ENCODE measurements at regions not wholly inside any gene's neighbourhood (a gene's known extent, or its start where the extent isn't known, plus 50 kb on each side); places are given as distances from the start of the nearest gene placed in this dataset.

DNA sequence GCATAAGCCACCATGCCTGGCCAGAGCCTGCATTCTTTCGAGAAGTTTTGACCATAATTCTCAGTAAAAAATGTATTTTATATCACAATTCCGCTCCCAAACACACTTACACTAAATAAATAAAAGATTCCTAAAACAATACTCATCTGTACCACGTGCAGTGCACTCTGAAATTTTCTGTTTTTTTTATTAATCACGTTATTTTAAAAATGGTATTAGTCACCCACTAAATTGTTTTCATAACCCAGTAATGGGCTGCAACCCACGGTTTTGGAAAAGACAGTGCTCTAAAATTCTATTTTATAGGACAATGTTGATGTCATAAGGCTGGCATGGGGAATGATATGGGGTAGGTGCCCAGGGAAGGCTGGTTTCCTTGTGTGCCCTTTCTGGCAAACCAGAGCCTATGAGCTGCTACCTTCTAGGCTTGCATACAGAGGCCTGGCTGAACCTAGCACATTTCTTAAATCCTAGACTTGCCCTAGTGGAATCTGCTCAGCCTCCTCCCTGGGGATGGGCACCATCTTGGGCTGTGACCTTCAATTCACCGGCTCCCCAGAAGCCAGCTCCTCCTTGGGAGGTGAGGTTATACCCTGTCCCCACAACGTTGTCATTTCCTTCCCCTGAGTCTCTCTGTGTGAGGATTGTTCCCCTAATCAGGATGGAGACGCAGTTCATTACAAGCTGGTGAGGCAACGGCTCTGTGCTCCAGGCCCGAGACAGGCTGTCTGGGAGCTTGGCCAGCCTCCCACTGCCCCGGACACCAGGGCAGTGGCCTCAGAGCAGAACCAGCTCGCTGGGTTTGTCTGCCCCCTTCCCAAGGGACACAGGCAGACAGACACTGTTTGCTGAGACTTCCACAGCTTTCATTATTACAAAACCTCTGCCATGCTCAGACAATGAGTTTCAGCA, 116.5 kb upstream of the NAV2 start:
- no peak overlapping the region for H3K27ac ChIP-seq
- H3K4me3 ChIP-seq: no peak overlapping the region
- no peaks in the 10 kb centered on the region for H3K9me3 ChIP-seq (ENCODE audit: low read depth, low read length)
- DNase-seq (ENCODE audit: low read depth, low spot score): no peak
- no peaks in the 10 kb centered on the region for H3K36me3 ChIP-seq (ENCODE audit: insufficient read depth, low read length)
- H3K9ac ChIP-seq (ENCODE audit: insufficient read length): no peak overlapping the region
- TF ChIP-seq FOXP2 (optimal IDR thresholded peaks at IDR 0.05; ENCODE audit: control extremely low read depth, extremely low read length, insufficient read depth) (no peak), POLR2AphosphoS5 (IDR thresholded peaks at IDR 0.05; ENCODE audit: borderline replicate concordance, low read depth, low read length) (no peak), EZH2 (IDR thresholded peaks at IDR 0.05) (no peak)

DNA sequence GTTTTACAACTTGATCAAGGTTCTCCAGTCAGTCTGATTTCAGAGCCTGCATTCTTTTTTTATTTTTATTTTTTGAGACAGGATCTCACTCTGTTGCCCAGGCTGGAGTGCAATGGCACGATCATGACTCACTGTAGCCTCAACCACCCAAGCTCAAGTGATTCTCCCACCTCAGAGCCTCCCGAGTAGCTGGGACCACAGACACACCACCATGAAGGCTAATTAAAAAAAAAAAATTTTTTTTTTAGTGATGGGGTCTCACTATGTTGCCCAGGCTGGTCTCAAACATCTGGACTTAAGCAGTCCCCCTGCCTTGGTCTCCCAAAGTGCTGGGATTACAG, 117.2 kb upstream of the NAV2 start:
- Histone ChIP-seq H3K9me3 (ENCODE audit: low read depth, low read length) (no peaks in the 10 kb centered on the region), H3K4me3 (no peak overlapping the region), H3K9ac (ENCODE audit: insufficient read length) (no peak overlapping the region), H3K27ac (no peak overlapping the region), H3K36me3 (ENCODE audit: insufficient read depth, low read length) (no peaks in the 10 kb centered on the region)
- no peak for DNase-seq (ENCODE audit: low read depth, low spot score)
- TF ChIP-seq EZH2 (IDR thresholded peaks at IDR 0.05) (no peak), FOXP2 (optimal IDR thresholded peaks at IDR 0.05; ENCODE audit: control extremely low read depth, extremely low read length, insufficient read depth) (no peak), POLR2AphosphoS5 (IDR thresholded peaks at IDR 0.05; ENCODE audit: borderline replicate concordance, low read depth, low read length) (no peak)

DNA sequence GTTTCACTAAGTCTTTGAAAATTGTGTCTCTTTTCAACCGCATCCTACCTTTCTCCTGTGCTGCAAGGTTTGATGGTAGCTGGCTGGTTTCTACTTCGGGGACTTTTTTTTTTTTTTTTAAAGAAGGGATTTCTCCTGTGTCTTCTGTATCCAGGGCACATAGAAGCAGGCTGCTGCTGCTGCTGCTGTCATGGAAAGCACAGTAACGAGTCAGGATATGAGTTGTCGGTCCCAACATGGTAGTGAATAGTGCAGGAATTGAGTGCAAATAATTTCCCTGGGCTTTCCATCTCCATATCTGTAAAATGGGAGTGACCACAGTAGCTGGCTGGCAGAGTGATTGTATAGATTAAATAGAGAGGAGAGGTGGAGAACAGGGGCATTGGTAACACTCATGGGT, 118.3 kb upstream of the NAV2 start:
- no peak for TF ChIP-seq POLR2AphosphoS5 (IDR thresholded peaks at IDR 0.05; ENCODE audit: borderline replicate concordance, low read depth, low read length)
- no peak for TF ChIP-seq EZH2 (IDR thresholded peaks at IDR 0.05)
- TF ChIP-seq FOXP2 (optimal IDR thresholded peaks at IDR 0.05; ENCODE audit: control extremely low read depth, extremely low read length, insufficient read depth): no peak
- H3K4me3 ChIP-seq: no peak overlapping the region
- no peaks in the 10 kb centered on the region for H3K9me3 ChIP-seq (ENCODE audit: low read depth, low read length)
- H3K9ac ChIP-seq (ENCODE audit: insufficient read length): no peak overlapping the region
- no peaks in the 10 kb centered on the region for H3K36me3 ChIP-seq (ENCODE audit: insufficient read depth, low read length)
- H3K27ac ChIP-seq: no peak overlapping the region
- DNase-seq (ENCODE audit: low read depth, low spot score): no peak

DNA sequence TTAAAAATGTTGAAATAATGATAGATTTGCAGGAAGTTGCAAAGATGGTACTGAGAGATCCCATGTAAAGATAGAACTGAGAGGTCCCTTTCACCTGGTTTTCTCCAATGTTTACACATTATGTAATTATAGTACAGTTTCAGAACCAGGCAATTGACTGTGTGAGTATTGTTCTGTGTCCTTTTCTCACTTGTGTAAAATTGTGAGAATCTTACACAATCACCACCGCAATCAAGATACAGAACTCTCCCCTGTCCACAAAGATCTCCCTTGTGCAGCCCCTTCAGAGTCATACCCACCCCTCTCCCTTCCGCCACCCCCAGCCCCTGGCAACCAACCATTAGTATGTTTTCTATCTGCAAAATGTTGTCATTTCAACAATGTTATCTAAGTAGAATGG, 119.8 kb upstream of the NAV2 start:
- no peak for TF ChIP-seq POLR2AphosphoS5 (IDR thresholded peaks at IDR 0.05; ENCODE audit: borderline replicate concordance, low read depth, low read length)
- no peak for TF ChIP-seq EZH2 (IDR thresholded peaks at IDR 0.05)
- no peak for TF ChIP-seq FOXP2 (optimal IDR thresholded peaks at IDR 0.05; ENCODE audit: control extremely low read depth, extremely low read length, insufficient read depth)
- no peak overlapping the region for H3K27ac ChIP-seq
- no peaks in the 10 kb centered on the region for H3K9me3 ChIP-seq (ENCODE audit: low read depth, low read length)
- H3K4me3 ChIP-seq: no peak overlapping the region
- H3K36me3 ChIP-seq (ENCODE audit: insufficient read depth, low read length): no peaks in the 10 kb centered on the region
- no peak for DNase-seq (ENCODE audit: low read depth, low spot score)
- H3K9ac ChIP-seq (ENCODE audit: insufficient read length): no peak overlapping the region

DNA sequence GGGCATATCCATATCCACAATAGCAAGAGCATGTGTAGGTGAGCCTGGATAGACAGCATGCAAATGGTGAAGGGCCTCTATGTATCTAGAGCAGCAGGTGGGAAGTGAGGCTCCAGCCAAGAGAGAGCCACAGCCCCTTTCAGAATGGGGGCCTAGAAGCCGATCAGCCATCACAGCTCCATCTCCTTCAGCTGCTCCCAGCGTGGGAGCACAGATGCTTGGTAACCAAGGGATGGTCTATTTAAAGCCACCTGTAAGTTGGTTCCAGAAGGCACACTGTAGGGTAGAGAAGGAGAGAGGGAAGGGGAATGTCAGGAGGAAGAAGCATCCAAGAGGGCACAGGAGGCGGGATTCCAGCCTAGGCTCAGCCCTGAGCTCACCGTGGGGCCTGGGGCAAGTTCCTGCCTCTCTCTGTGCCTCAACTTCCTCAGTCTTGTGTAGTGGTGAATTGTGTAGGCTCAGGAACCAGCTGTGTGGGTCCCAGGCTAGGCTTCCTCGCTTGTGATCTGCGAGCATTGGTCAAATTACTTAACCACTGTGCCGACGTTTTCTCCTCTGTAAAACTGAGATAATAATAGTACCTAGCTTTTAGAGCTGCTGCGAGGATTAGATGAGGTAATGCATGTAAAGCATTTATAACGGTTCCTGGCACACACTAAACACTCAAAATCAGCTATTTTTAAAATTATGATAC, 122.9 kb upstream of the NAV2 start:
- Histone ChIP-seq H3K36me3 (ENCODE audit: insufficient read depth, low read length) (no peaks in the 10 kb centered on the region), H3K27ac (no peak overlapping the region), H3K9me3 (ENCODE audit: low read depth, low read length) (no peaks in the 10 kb centered on the region), H3K4me3 (no peak overlapping the region), H3K9ac (ENCODE audit: insufficient read length) (no peak overlapping the region)
- TF ChIP-seq EZH2 (IDR thresholded peaks at IDR 0.05): no peak
- no peak for TF ChIP-seq POLR2AphosphoS5 (IDR thresholded peaks at IDR 0.05; ENCODE audit: borderline replicate concordance, low read depth, low read length)
- no peak for DNase-seq (ENCODE audit: low read depth, low spot score)

DNA sequence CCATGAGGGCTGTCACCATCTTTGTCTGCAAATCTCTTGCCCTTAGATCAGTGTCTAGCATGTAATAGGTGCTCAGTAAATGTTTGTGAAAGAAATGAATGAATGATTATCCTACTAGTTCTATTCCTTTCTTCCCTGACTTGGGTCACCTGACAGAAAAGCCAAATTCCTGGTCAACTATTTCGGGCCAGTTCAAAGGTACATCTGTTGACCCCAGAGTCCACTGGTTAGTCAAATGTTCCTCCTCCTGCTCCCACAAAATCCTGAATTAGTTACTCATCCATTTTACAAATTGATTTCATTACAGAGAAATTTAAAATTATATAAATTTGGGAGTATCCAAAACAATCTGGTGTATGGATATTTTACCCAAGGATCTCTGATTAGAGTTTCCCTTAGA, 124.7 kb upstream of the NAV2 start:
- Histone ChIP-seq H3K4me3 (no peak overlapping the region), H3K36me3 (ENCODE audit: insufficient read depth, low read length) (no peaks in the 10 kb centered on the region), H3K9me3 (ENCODE audit: low read depth, low read length) (no peaks in the 10 kb centered on the region), H3K9ac (ENCODE audit: insufficient read length) (no peak overlapping the region), H3K27ac (no peak overlapping the region)
- DNase-seq (ENCODE audit: low read depth, low spot score): no peak
- TF ChIP-seq FOXP2 (optimal IDR thresholded peaks at IDR 0.05; ENCODE audit: control extremely low read depth, extremely low read length, insufficient read depth): no peak
- no peak for TF ChIP-seq POLR2AphosphoS5 (IDR thresholded peaks at IDR 0.05; ENCODE audit: borderline replicate concordance, low read depth, low read length)
- no peak for TF ChIP-seq EZH2 (IDR thresholded peaks at IDR 0.05)

DNA sequence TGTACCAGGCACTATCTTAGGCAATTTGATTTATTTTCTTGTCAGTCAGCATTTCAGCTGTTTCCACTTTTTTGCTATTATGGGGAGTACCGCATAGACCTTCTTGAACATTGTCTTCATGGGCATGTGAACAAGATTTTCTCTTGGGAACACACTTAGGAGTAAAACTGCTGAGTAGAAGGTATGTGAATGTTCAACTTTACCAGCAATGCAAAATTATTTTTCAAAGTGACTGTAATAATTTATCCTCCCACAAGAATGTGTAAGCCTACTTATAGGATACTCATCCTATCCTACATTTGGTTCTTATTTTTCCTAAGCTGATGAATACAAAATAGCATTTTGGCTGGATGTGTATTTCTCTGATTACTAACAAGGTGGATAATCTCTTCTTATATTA, 132.0 kb upstream of the NAV2 start:
- DNase-seq (ENCODE audit: low read depth, low spot score): no peak
- H3K4me3 ChIP-seq: no peak overlapping the region
- no peak overlapping the region for H3K9ac ChIP-seq (ENCODE audit: insufficient read length)
- H3K27ac ChIP-seq: no peak overlapping the region
- no peaks in the 10 kb centered on the region for H3K9me3 ChIP-seq (ENCODE audit: low read depth, low read length)
- TF ChIP-seq FOXP2 (optimal IDR thresholded peaks at IDR 0.05; ENCODE audit: control extremely low read depth, extremely low read length, insufficient read depth) (no peak), EZH2 (IDR thresholded peaks at IDR 0.05) (no peak), POLR2AphosphoS5 (IDR thresholded peaks at IDR 0.05; ENCODE audit: borderline replicate concordance, low read depth, low read length) (no peak)
- H3K36me3 ChIP-seq (ENCODE audit: insufficient read depth, low read length): no peaks in the 10 kb centered on the region

DNA sequence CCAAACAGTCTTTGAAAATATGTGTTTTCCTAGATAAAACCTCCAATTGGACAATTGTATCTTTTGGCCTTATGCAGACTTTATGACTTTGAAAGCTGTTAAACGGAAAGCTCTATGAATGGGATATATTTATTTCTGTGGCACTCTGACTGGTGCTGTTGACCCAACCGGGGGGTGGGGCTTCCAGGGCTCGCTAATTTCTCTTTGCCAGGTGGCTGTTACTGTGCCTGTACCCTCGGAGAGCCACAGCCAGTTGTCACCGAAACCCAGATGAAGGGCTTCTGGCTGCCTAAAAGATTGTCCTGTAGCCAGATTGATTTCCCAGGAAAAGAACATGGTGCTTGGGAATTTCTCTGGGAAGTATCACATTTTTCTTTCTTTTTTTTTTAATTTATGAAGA, 132.7 kb upstream of the NAV2 start:
- Histone ChIP-seq H3K4me3 (no peak overlapping the region), H3K9ac (ENCODE audit: insufficient read length) (no peak overlapping the region), H3K9me3 (ENCODE audit: low read depth, low read length) (no peaks in the 10 kb centered on the region), H3K27ac (no peak overlapping the region), H3K36me3 (ENCODE audit: insufficient read depth, low read length) (no peaks in the 10 kb centered on the region)
- DNase-seq (ENCODE audit: low read depth, low spot score): no peak
- TF ChIP-seq EZH2 (IDR thresholded peaks at IDR 0.05) (no peak), FOXP2 (optimal IDR thresholded peaks at IDR 0.05; ENCODE audit: control extremely low read depth, extremely low read length, insufficient read depth) (no peak), POLR2AphosphoS5 (IDR thresholded peaks at IDR 0.05; ENCODE audit: borderline replicate concordance, low read depth, low read length) (no peak)
